ENCODE measurements at regions not wholly inside any gene's neighbourhood (a gene's known extent, or its start where the extent isn't known, plus 50 kb on each side); places are given as distances from the start of the nearest gene placed in this dataset.

- no peak for TF ChIP-seq EZH2phosphoT487 (IDR thresholded peaks at IDR 0.05; ENCODE audit: borderline replicate concordance, low read depth, low read length)
- TF ChIP-seq, protein P1, sequence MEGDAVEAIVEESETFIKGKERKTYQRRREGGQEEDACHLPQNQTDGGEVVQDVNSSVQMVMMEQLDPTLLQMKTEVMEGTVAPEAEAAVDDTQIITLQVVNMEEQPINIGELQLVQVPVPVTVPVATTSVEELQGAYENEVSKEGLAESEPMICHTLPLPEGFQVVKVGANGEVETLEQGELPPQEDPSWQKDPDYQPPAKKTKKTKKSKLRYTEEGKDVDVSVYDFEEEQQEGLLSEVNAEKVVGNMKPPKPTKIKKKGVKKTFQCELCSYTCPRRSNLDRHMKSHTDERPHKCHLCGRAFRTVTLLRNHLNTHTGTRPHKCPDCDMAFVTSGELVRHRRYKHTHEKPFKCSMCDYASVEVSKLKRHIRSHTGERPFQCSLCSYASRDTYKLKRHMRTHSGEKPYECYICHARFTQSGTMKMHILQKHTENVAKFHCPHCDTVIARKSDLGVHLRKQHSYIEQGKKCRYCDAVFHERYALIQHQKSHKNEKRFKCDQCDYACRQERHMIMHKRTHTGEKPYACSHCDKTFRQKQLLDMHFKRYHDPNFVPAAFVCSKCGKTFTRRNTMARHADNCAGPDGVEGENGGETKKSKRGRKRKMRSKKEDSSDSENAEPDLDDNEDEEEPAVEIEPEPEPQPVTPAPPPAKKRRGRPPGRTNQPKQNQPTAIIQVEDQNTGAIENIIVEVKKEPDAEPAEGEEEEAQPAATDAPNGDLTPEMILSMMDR (conservative IDR thresholded peaks at IDR 0.05; ENCODE audit: low read length): no peak
These were observed 880.5 kb upstream of the POU3F4 start for GRCh38 chrX:82627568-82627967.
